Trophoblast cell (in vitro differentiated cells and primary cell): ENCODE measurements at regions not wholly inside any gene's neighbourhood (a gene's known extent, or its start where the extent isn't known, plus 50 kb on each side); places are given as distances from the start of the nearest gene placed in this dataset.

Experiments used
- DNase-seq, 2 donors: peaks; one replicate each; pipeline ENCODE4 v3.0.0-alpha.2; 2016
- H2AFZ ChIP-seq: 2 replicates; pipeline ENCODE4 v1.6.1; 2013; ENCODE audit warnings: low read length, moderate library complexity, mild to moderate bottlenecking; ENCODE audit not compliant: insufficient read depth, poor library complexity
- H2AK5ac ChIP-seq: 2 replicates; pipeline ENCODE4 v1.6.1; 2013; ENCODE audit warnings: mild to moderate bottlenecking, low read length
- H2BK120ac ChIP-seq: 2 replicates; pipeline ENCODE4 v1.6.1; 2013; ENCODE audit warnings: low read length, mild to moderate bottlenecking, moderate library complexity; ENCODE audit not compliant: insufficient read depth, poor library complexity
- H2BK12ac ChIP-seq: 2 replicates; pipeline ENCODE4 v1.6.1; 2013; ENCODE audit warnings: mild to moderate bottlenecking, low read length, moderate library complexity
- H2BK5ac ChIP-seq: 2 replicates; pipeline ENCODE4 v1.6.1; 2013; ENCODE audit warnings: low read length, low read depth, moderate library complexity, mild to moderate bottlenecking; ENCODE audit not compliant: poor library complexity
- H3K14ac ChIP-seq: 2 replicates; pipeline ENCODE4 v1.6.1; 2013; ENCODE audit warnings: mild to moderate bottlenecking, low read length
- H3K18ac ChIP-seq: 2 replicates; pipeline ENCODE4 v1.6.1; 2013; ENCODE audit warnings: mild to moderate bottlenecking, low read length
- H3K23ac ChIP-seq: 2 replicates; pipeline ENCODE4 v1.6.1; 2013; ENCODE audit warnings: low read length
- H3K27ac ChIP-seq: 2 replicates; pipeline ENCODE4 v1.5.1; 2013; ENCODE audit warnings: low read depth, mild to moderate bottlenecking, inconsistent platforms, low read length, moderate library complexity
- H3K27me3 ChIP-seq: 2 replicates; pipeline ENCODE4 v1.6.1; 2013; ENCODE audit warnings: inconsistent platforms, mild to moderate bottlenecking, low read length, moderate library complexity; ENCODE audit not compliant: insufficient read depth
- H3K36me3 ChIP-seq, 2 experiments: 1 replicate in 1 of 2; 2 replicates in 1 of 2; pipeline ENCODE4 v1.6.1; 2013; ENCODE audit warnings: low read length in 2 of 2, mild to moderate bottlenecking in 2 of 2, moderate library complexity in 1 of 2; ENCODE audit not compliant: insufficient read depth in 2 of 2, control insufficient read depth in 1 of 2
- H3K4ac ChIP-seq: 2 replicates; pipeline ENCODE4 v1.6.1; 2013; ENCODE audit warnings: low read depth, mild to moderate bottlenecking, low read length, moderate library complexity
- H3K4me1 ChIP-seq, 2 experiments: 1 replicate in 1 of 2; 2 replicates in 1 of 2; pipeline ENCODE4 v1.6.1; 2013; ENCODE audit warnings: low read length in 2 of 2, mild to moderate bottlenecking in 2 of 2, moderate library complexity in 1 of 2; ENCODE audit not compliant: insufficient read depth in 2 of 2, control insufficient read depth in 1 of 2
- H3K4me2 ChIP-seq: 2 replicates; pipeline ENCODE4 v1.6.1; 2013; ENCODE audit warnings: inconsistent platforms, mild to moderate bottlenecking, low read length, moderate library complexity
- H3K4me3 ChIP-seq: 2 replicates; pipeline ENCODE4 v1.5.1; 2013; ENCODE audit warnings: mild to moderate bottlenecking, low read depth, low read length, inconsistent platforms
- H3K79me1 ChIP-seq: one replicate; pipeline ENCODE4 v1.6.1; 2013; ENCODE audit warnings: low read length
- H3K79me2 ChIP-seq: 2 replicates; pipeline ENCODE4 v1.6.1; 2013; ENCODE audit warnings: low read length, mild to moderate bottlenecking; ENCODE audit not compliant: control insufficient read depth, insufficient read depth, poor library complexity
- H3K9ac ChIP-seq: 2 replicates; pipeline ENCODE4 v1.6.1; 2013; ENCODE audit warnings: mild to moderate bottlenecking, low read length
- H3K9me3 ChIP-seq: 2 replicates; pipeline ENCODE4 v1.6.1; 2013; ENCODE audit warnings: low read depth, mild to moderate bottlenecking, control low read depth, inconsistent platforms, low read length; ENCODE audit not compliant: insufficient read depth
- H4K12ac ChIP-seq: 2 replicates; pipeline ENCODE4 v1.6.1; 2013; ENCODE audit warnings: low read depth, mild to moderate bottlenecking, low read length, moderate library complexity
- H4K8ac ChIP-seq: 2 replicates; pipeline ENCODE4 v1.6.1; 2013; ENCODE audit warnings: low read depth, mild to moderate bottlenecking, low read length, moderate library complexity
- H4K91ac ChIP-seq: one replicate; pipeline ENCODE4 v1.6.1; 2013; ENCODE audit warnings: low read depth, mild to moderate bottlenecking, low read length, moderate library complexity
- WGBS: extraction: QIAGEN DNeasy Blood & Tissue Kit; methylation state at CpG from one replicate; pipeline ENCODE4 v1.1.7; 2013; ENCODE audit warnings: missing lambda C conversion rate; ENCODE audit not compliant: insufficient read length, insufficient coverage; ENCODE audit errors: extremely low coverage; 5-methylcytosine and 5-hydroxymethylcytosine counted together

- Histone ChIP-seq H3K27ac (no peak overlapping the region), H4K12ac (no peak overlapping the region), H4K91ac (no peak overlapping the region), H3K79me1 (no peaks in the 10 kb centered on the region), H3K23ac (no peak overlapping the region), H3K4me1 (no peaks in the 10 kb centered on the region), H3K36me3 (no peaks in the 10 kb centered on the region), H3K4me3 (no peak overlapping the region), H3K18ac (no peak overlapping the region), H3K27me3 (no peaks in the 10 kb centered on the region), H2BK12ac (no peak overlapping the region), H2AK5ac (no peak overlapping the region), H2BK120ac (no peak overlapping the region), H3K4me2 (no peak overlapping the region), H2BK5ac (no peak overlapping the region), H3K14ac (no peak overlapping the region), H3K4ac (no peak overlapping the region), H3K79me2 (no peaks in the 10 kb centered on the region), H4K8ac (no peak overlapping the region), H3K9me3 (no peaks in the 10 kb centered on the region), H3K9ac (peak overlapping the region; percentile 10), H2AFZ (no peak overlapping the region)
- WGBS = no CpG with 5 or more reads among the region's 6 CpGs
- no peak for DNase-seq
Measured at GRCh38 chr13:79171141-79172061, 234.7 kb downstream of the RBM26 start.

- H3K27ac ChIP-seq = no peak overlapping the region
- H3K79me2 ChIP-seq = no peaks in the 10 kb centered on the region
Measured at GRCh38 chr13:79160818-79161217, 245.2 kb downstream of the RBM26 start.

GRCh38 chr13:79155883-79156282, 250.2 kb downstream of the RBM26 start:
- Histone ChIP-seq H3K4ac (no peak overlapping the region), H3K27me3 (no peaks in the 10 kb centered on the region), H2BK5ac (no peak overlapping the region), H3K14ac (no peak overlapping the region), H3K4me1 (no peaks in the 10 kb centered on the region), H3K23ac (no peak overlapping the region), H3K18ac (no peak overlapping the region), H2AFZ (no peak overlapping the region), H2BK120ac (no peak overlapping the region), H2BK12ac (no peak overlapping the region), H4K12ac (no peak overlapping the region), H3K79me2 (no peaks in the 10 kb centered on the region), H3K36me3 (no peaks in the 10 kb centered on the region), H4K8ac (no peak overlapping the region), H3K79me1 (no peaks in the 10 kb centered on the region), H3K27ac (no peak overlapping the region), H3K4me2 (no peak overlapping the region), H3K9ac (no peak overlapping the region), H4K91ac (no peak overlapping the region), H2AK5ac (no peak overlapping the region), H3K9me3 (no peaks in the 10 kb centered on the region), H3K4me3 (no peak overlapping the region)
- no peak for DNase-seq
- no CpG with 5 or more reads among the region's 2 CpGs for WGBS

More at GRCh38 chr13:79160818-79161217, 245.2 kb downstream of the RBM26 start:
- H2AFZ ChIP-seq = no peak overlapping the region
- H3K14ac ChIP-seq = no peak overlapping the region
- no peak overlapping the region for H3K4me3 ChIP-seq
- H3K23ac ChIP-seq = no peak overlapping the region
- no peak overlapping the region for H3K4me2 ChIP-seq
- no peaks in the 10 kb centered on the region for H3K4me1 ChIP-seq
- DNase-seq = no peak
- no peak overlapping the region for H4K91ac ChIP-seq
- H3K9ac ChIP-seq = no peak overlapping the region
- no peak overlapping the region for H2BK12ac ChIP-seq
- no peaks in the 10 kb centered on the region for H3K9me3 ChIP-seq
- no peak overlapping the region for H4K8ac ChIP-seq
- no peak overlapping the region for H2BK120ac ChIP-seq
- H3K18ac ChIP-seq = no peak overlapping the region
- no peaks in the 10 kb centered on the region for H3K36me3 ChIP-seq
- no peak overlapping the region for H2AK5ac ChIP-seq
- H2BK5ac ChIP-seq = no peak overlapping the region
- H4K12ac ChIP-seq = no peak overlapping the region
- H3K4ac ChIP-seq = no peak overlapping the region
- no peaks in the 10 kb centered on the region for H3K27me3 ChIP-seq
- H3K79me1 ChIP-seq = no peaks in the 10 kb centered on the region

GRCh38 chr13:79149210-79149609, 256.8 kb downstream of the RBM26 start:
- no peak overlapping the region for H4K8ac ChIP-seq
- no peak overlapping the region for H4K12ac ChIP-seq
- no peak overlapping the region for H2BK120ac ChIP-seq
- H3K9me3 ChIP-seq = no peaks in the 10 kb centered on the region
- H2AFZ ChIP-seq = no peak overlapping the region
- WGBS = no CpG with 5 or more reads among the region's 1 CpG
- no peak overlapping the region for H3K4me2 ChIP-seq
- H3K79me1 ChIP-seq = no peaks in the 10 kb centered on the region
- no peak overlapping the region for H3K27ac ChIP-seq
- no peaks in the 10 kb centered on the region for H3K36me3 ChIP-seq
- H3K4me1 ChIP-seq = no peaks in the 10 kb centered on the region
- H4K91ac ChIP-seq = no peak overlapping the region
- H3K14ac ChIP-seq = no peak overlapping the region
- H2BK12ac ChIP-seq = no peak overlapping the region
- DNase-seq = no peak
- H3K27me3 ChIP-seq = no peaks in the 10 kb centered on the region
- no peak overlapping the region for H3K4ac ChIP-seq
- no peak overlapping the region for H2BK5ac ChIP-seq
- H3K4me3 ChIP-seq = no peak overlapping the region
- H2AK5ac ChIP-seq = no peak overlapping the region
- H3K9ac ChIP-seq = no peak overlapping the region
- H3K79me2 ChIP-seq = no peaks in the 10 kb centered on the region
- H3K18ac ChIP-seq = no peak overlapping the region
- H3K23ac ChIP-seq = no peak overlapping the region
